MM.1S (cell line): ENCODE measurements at regions not wholly inside any gene's neighbourhood (a gene's known extent, or its start where the extent isn't known, plus 50 kb on each side); places are given as distances from the start of the nearest gene placed in this dataset.

Experiments used
- DNase-seq: peaks from one replicate; pipeline ENCODE4 v3.0.0-alpha.2; 2015
- H2AFZ ChIP-seq: fragments of 300-600 bp; sonication (generic); 2 replicates; pipeline ENCODE4 v1.6.0; 2016; ENCODE audit warnings: antibody characterized with exemption, low read length
- H3F3A ChIP-seq: fragments of 300-600 bp; sonication (generic); 2 replicates; pipeline ENCODE4 v1.6.1; 2016; ENCODE audit warnings: mild to moderate bottlenecking, antibody characterized with exemption, low read length, moderate library complexity, mixed read lengths; ENCODE audit not compliant: insufficient read depth
- H3K27ac ChIP-seq: fragments of 300-600 bp; sonication (generic); 2 replicates; pipeline ENCODE4 v1.5.1; 2016; ENCODE audit warnings: mild to moderate bottlenecking, low read length
- H3K27me3 ChIP-seq: fragments of 300-600 bp; sonication (generic); replicated peaks from 2 replicates; pipeline ENCODE4 v1.6.0; 2016; ENCODE audit warnings: low read length; ENCODE audit not compliant: insufficient read depth
- H3K36me3 ChIP-seq: fragments of 300-600 bp; sonication (generic); replicated peaks from 2 replicates; pipeline ENCODE4 v1.6.1; 2016; ENCODE audit warnings: mild to moderate bottlenecking, low read length, mixed read lengths; ENCODE audit not compliant: insufficient read depth
- H3K4me1 ChIP-seq: fragments of 300-600 bp; sonication (generic); 2 replicates; pipeline ENCODE4 v1.6.1; 2016; ENCODE audit warnings: low read length, mixed read lengths
- H3K4me2 ChIP-seq: fragments of 300-600 bp; sonication (generic); 2 replicates; pipeline ENCODE4 v1.6.0; 2016; ENCODE audit warnings: low read depth, low read length
- H3K4me3 ChIP-seq: fragments of 300-600 bp; sonication (generic); 2 replicates; pipeline ENCODE4 v1.5.1; 2016; ENCODE audit warnings: low read length, mixed read lengths
- H3K79me2 ChIP-seq: fragments of 300-600 bp; sonication (generic); 2 replicates; pipeline ENCODE4 v1.6.1; 2016; ENCODE audit warnings: mixed run types, low read length, mixed read lengths
- H3K9ac ChIP-seq: fragments of 300-600 bp; sonication (generic); 2 replicates; pipeline ENCODE4 v1.6.1; 2016; ENCODE audit warnings: low read length, mixed read lengths
- H3K9me2 ChIP-seq: fragments of 300-600 bp; sonication (generic); replicated peaks from 2 replicates; pipeline ENCODE4 v1.6.1; 2016; ENCODE audit warnings: mild to moderate bottlenecking, low read length, mixed read lengths; ENCODE audit not compliant: insufficient read depth
- H3K9me3 ChIP-seq: fragments of 300-600 bp; sonication (generic); replicated peaks from 2 replicates; pipeline ENCODE4 v1.6.1; 2016; ENCODE audit warnings: mild to moderate bottlenecking, low read length, mixed read lengths; ENCODE audit not compliant: insufficient read depth
- H4K20me1 ChIP-seq: fragments of 300-600 bp; sonication (generic); 2 replicates; pipeline ENCODE4 v1.6.1; 2016; ENCODE audit warnings: mild to moderate bottlenecking, low read length, moderate library complexity, mixed read lengths; ENCODE audit not compliant: insufficient read depth
- EZH2 ChIP-seq: fragments of 300-600 bp; sonication (generic); optimal IDR thresholded peaks from 2 replicates; pipeline ENCODE3; 2017; ENCODE audit warnings: low read depth, mild to moderate bottlenecking, antibody characterized with exemption, low read length, mixed read lengths
- EZH2phosphoT487 ChIP-seq: fragments of 300-600 bp; sonication (generic); IDR thresholded peaks from 2 replicates; pipeline ENCODE4 v1.6.1; 2018; ENCODE audit warnings: antibody characterized with exemption, low read length
- TF ChIP-seq, protein P1 (sequence below): fragments of 300-600 bp; sonication (generic); IDR thresholded peaks from 2 replicates; pipeline ENCODE4 v1.5.1; 2016; ENCODE audit warnings: antibody characterized with exemption, low read length, mixed read lengths

DNA sequence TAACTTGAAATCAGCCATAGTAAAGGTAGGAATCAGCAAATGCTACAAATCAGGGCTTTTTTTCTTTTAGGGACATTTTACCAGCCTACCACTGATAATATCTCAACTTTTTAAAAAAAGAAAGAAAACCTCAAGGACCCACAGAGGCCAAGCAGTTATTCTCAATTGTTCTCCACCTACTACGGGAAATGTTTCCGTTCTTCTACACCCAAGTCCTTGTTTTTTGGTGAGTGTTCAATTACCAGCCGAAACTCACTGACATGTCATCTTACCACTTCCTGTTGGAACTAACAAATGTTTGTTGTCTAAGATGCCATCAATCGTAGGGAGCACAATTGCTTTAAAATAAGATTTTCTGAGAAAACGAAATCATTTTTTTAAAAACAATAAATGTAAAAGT is 50.2 kb upstream of the CDK1 start:
- Histone ChIP-seq H3K9ac (no peak overlapping the region), H3K9me3 (no peaks in the 10 kb centered on the region), H2AFZ (no peak overlapping the region), H3K4me3 (no peak overlapping the region), H3K9me2 (no peaks in the 10 kb centered on the region), H3K27me3 (peaks cover 30% of the 10 kb centered on the region), H3K36me3 (no peaks in the 10 kb centered on the region), H3K4me2 (no peak overlapping the region), H3F3A (peaks cover 12% of the 10 kb centered on the region; the same call in 1 of the 2 replicates), H4K20me1 (no peaks in the 10 kb centered on the region), H3K79me2 (no peaks in the 10 kb centered on the region), H3K27ac (no peak overlapping the region), H3K4me1 (peaks cover 13% of the 10 kb centered on the region)
- no peak for TF ChIP-seq EZH2
- TF ChIP-seq, protein P1, sequence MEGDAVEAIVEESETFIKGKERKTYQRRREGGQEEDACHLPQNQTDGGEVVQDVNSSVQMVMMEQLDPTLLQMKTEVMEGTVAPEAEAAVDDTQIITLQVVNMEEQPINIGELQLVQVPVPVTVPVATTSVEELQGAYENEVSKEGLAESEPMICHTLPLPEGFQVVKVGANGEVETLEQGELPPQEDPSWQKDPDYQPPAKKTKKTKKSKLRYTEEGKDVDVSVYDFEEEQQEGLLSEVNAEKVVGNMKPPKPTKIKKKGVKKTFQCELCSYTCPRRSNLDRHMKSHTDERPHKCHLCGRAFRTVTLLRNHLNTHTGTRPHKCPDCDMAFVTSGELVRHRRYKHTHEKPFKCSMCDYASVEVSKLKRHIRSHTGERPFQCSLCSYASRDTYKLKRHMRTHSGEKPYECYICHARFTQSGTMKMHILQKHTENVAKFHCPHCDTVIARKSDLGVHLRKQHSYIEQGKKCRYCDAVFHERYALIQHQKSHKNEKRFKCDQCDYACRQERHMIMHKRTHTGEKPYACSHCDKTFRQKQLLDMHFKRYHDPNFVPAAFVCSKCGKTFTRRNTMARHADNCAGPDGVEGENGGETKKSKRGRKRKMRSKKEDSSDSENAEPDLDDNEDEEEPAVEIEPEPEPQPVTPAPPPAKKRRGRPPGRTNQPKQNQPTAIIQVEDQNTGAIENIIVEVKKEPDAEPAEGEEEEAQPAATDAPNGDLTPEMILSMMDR: no peak
- TF ChIP-seq EZH2phosphoT487: no peak
- DNase-seq: no peak

DNA sequence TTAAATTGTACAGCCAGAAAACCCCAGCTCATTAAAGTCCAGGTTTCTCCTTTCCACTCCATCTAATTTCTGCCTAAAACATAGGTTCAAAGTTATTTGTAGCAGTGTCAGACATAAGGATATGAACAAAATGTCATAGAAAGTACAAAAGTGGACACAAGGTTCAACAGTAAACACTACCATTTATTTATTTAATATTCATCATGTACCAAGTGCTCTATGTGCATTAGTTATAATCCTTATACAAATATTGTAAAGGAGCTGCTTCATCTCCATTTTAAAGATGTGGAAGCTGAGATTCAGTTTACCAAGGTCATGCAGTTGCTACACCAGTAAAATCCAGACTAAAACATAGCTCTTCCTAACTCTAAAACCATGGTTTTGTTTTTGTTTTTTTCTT is 52.0 kb upstream of the CDK1 start:
- no peak overlapping the region for H3K4me2 ChIP-seq

DNA sequence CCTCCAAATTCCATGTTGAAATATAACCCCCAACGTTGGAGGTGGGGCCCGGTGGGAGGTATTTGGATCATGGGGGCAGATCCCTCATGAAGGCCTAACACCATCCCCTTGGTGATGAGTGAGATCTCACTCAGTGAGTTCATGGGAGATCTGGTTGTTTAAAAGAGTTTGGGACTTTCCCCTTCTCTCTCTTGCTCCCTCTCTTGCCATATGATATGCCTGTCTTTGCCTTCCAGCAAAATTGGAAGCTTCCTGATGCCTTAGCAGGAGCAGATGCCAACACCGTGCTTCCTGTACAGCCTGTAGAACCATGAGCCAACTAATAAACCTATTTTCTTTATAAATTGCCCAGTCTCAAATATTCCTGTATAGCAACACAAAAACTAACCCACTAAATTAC is 55.7 kb upstream of the CDK1 start:
- Histone ChIP-seq H3K4me3 (no peak overlapping the region), H3K4me1 (peaks cover 5% of the 10 kb centered on the region), H3F3A (no peaks in the 10 kb centered on the region), H3K4me2 (no peak overlapping the region), H3K9me2 (no peaks in the 10 kb centered on the region), H3K79me2 (no peaks in the 10 kb centered on the region), H3K27me3 (0 out of 2 replicates have a peak, but pooled peaks cover under 1% of the 10 kb centered on the region), H3K9me3 (no peaks in the 10 kb centered on the region), H2AFZ (no peak overlapping the region), H3K27ac (no peak overlapping the region), H3K9ac (no peak overlapping the region), H4K20me1 (no peaks in the 10 kb centered on the region), H3K36me3 (no peaks in the 10 kb centered on the region)
- no peak for DNase-seq
- TF ChIP-seq EZH2phosphoT487 (no peak), EZH2 (no peak)
- TF ChIP-seq, protein P1: no peak

More for the DNA sequence above, 52.0 kb upstream of the CDK1 start:
- no peak overlapping the region for H3K4me3 ChIP-seq
- H3K4me1 ChIP-seq: peaks cover 4% of the 10 kb centered on the region; the same call in 1 of the 2 replicates
- peaks cover 30% of the 10 kb centered on the region for H3K27me3 ChIP-seq
- H4K20me1 ChIP-seq: no peaks in the 10 kb centered on the region
- H3K36me3 ChIP-seq: no peaks in the 10 kb centered on the region
- peaks cover 2% of the 10 kb centered on the region; the same call in 1 of the 2 replicates for H3F3A ChIP-seq
- H3K9me3 ChIP-seq: no peaks in the 10 kb centered on the region
- H3K27ac ChIP-seq: no peak overlapping the region
- H2AFZ ChIP-seq: no peak overlapping the region
- H3K79me2 ChIP-seq: no peaks in the 10 kb centered on the region
- DNase-seq: no peak
- no peak for TF ChIP-seq EZH2phosphoT487
- TF ChIP-seq, protein P1: no peak
- no peaks in the 10 kb centered on the region for H3K9me2 ChIP-seq
- H3K9ac ChIP-seq: no peak overlapping the region
